ENCODE measurements at regions not wholly inside any gene's neighbourhood (a gene's known extent, or its start where the extent isn't known, plus 50 kb on each side); places are given as distances from the start of the nearest gene placed in this dataset.

DNA sequence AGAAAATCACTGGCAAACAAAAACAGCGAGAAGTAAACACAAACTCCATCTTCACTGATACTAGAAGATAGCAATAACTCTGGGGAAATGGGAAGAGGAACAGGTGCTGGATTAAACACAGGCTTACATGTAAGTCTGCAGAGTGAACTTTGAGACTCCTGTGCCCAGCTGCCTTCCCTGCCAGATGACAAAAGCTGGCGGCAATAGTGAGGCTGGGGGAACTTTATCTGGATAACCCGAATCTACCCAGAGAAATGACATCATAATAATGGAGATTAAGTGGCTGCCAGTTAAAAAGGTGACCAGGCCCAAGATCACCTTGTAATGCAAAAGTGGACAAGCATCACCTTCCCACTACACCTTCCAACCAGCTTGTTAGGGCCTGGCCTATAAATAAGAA is 184.5 kb downstream of the CHRM3 start:
- FAIRE-seq (no peak), DNase-seq (ENCODE audit: low read depth in 1 of 2, low spot score in 2 of 2) (no peak)
- no peak overlapping the region for H2AK5ac ChIP-seq (ENCODE audit: low read depth, low read length)
- H3K4me3 ChIP-seq (ENCODE audit: extremely low read depth in 1 of 4, insufficient read depth in 2 of 4, low read depth in 3 of 4, low read length in 4 of 4), result no peak overlapping the region
- H3K9me3 ChIP-seq (ENCODE audit: insufficient read depth in 2 of 2, low read depth in 1 of 2, low read length in 1 of 2), result no peaks in the 10 kb centered on the region
- ChIA-PET POLR2A (ENCODE audit: partially characterized antibody) (no interaction called here), CTCF (ENCODE audit: partially characterized antibody) (no interaction called here)
- no peak overlapping the region for H3K14ac ChIP-seq (ENCODE audit: insufficient read length)
- no peak overlapping the region for H3K4me2 ChIP-seq (ENCODE audit: insufficient read depth in 1 of 2, low read depth in 2 of 2, low read length in 2 of 2)
- no peaks in the 10 kb centered on the region for H3K23me2 ChIP-seq (ENCODE audit: low read depth, low read length)
- H3K4me1 ChIP-seq (replicated peaks in 1 of 4; ENCODE audit: control insufficient read depth in 3 of 4, insufficient read depth in 4 of 4, low read length in 3 of 4), result no peaks in the 10 kb centered on the region
- no peak overlapping the region for H3K18ac ChIP-seq (ENCODE audit: extremely low read depth, low read length)
- no peak overlapping the region for H3K23ac ChIP-seq (ENCODE audit: insufficient read length)
- H2BK120ac ChIP-seq (replicated peaks; ENCODE audit: low read depth, low read length), result no peak overlapping the region
- no peak overlapping the region for H2BK15ac ChIP-seq (ENCODE audit: low read length)
- no peak overlapping the region for H3K56ac ChIP-seq (replicated peaks; ENCODE audit: insufficient read length, low read depth, low read length)
- H3K27me3 ChIP-seq (replicated peaks in 1 of 4; ENCODE audit: control insufficient read depth in 3 of 4, extremely low read depth in 1 of 4, insufficient read depth in 3 of 4, low read length in 3 of 4), result no peaks in the 10 kb centered on the region
- no peak overlapping the region for H4K5ac ChIP-seq (ENCODE audit: insufficient read length, low read depth, low read length)
- H3K4ac ChIP-seq (replicated peaks; ENCODE audit: insufficient read length, low read depth, low read length), result no peak overlapping the region
- no peak overlapping the region for H2AFZ ChIP-seq (ENCODE audit: low read length)
- no peak overlapping the region for H2BK5ac ChIP-seq (ENCODE audit: low read depth, low read length)
- H3K27ac ChIP-seq (ENCODE audit: low read depth, low read length), result no peak overlapping the region
- no peaks in the 10 kb centered on the region for H3K36me3 ChIP-seq (ENCODE audit: control insufficient read depth in 2 of 4, insufficient read depth in 4 of 4, low read length in 3 of 4)
- no peak overlapping the region for H4K91ac ChIP-seq (replicated peaks; ENCODE audit: insufficient read length, low read length)
- H3K79me1 ChIP-seq (ENCODE audit: low read depth, low read length), result no peaks in the 10 kb centered on the region
- 94% methylated on average over 3 of the region's 3 CpGs; no CpG with 5 or more reads in 1 of the 2 experiments for WGBS, 2 experiments (ENCODE audit: extremely low coverage in 1 of 2, insufficient coverage in 1 of 2, insufficient read length in 1 of 2, insufficient replicate concordance in 2 of 2, low coverage in 1 of 2, low lambda C conversion rate in 2 of 2, missing lambda C conversion rate in 1 of 2)
- no peak overlapping the region for H4K8ac ChIP-seq (ENCODE audit: extremely low read depth, insufficient read depth, low read length)
- no peaks in the 10 kb centered on the region for H3K79me2 ChIP-seq (ENCODE audit: control insufficient read depth in 1 of 2, insufficient read depth in 2 of 2, low read length in 2 of 2)
- H2BK20ac ChIP-seq (ENCODE audit: low read length), result no peak overlapping the region
- no peak overlapping the region for H3K9ac ChIP-seq (replicated peaks in 1 of 4; ENCODE audit: extremely low read depth in 1 of 4, low read depth in 3 of 4, low read length in 3 of 4)
- H2BK12ac ChIP-seq (ENCODE audit: low read depth, low read length), result no peak overlapping the region
- H4K20me1 ChIP-seq (replicated peaks in 1 of 2; ENCODE audit: control insufficient read depth in 1 of 2, insufficient read depth in 2 of 2, low read length in 2 of 2), result no peaks in the 10 kb centered on the region
- TF ChIP-seq RXRA (IDR thresholded peaks at IDR 0.05; ENCODE audit: insufficient read depth, low read depth, low read length) (no peak), TAF1 (IDR thresholded peaks at IDR 0.05; ENCODE audit: low read depth, low read length) (no peak), CBX5 (IDR thresholded peaks at IDR 0.05; ENCODE audit: low read depth, low read length) (no peak), SP1 (IDR thresholded peaks at IDR 0.05; ENCODE audit: low read depth, low read length) (no peak), CEBPB (IDR thresholded peaks at IDR 0.05; ENCODE audit: low read depth, low read length) (no peak), POU5F1 (IDR thresholded peaks at IDR 0.05; ENCODE audit: low read depth, low read length) (no peak), SIN3A (conservative IDR thresholded peaks at IDR 0.05 in 1 of 2, IDR thresholded peaks at IDR 0.05 in 1 of 2; ENCODE audit: low read depth in 1 of 2, low read length in 2 of 2) (no peak), CTCF (IDR thresholded peaks at IDR 0.05; ENCODE audit: control extremely low read depth in 1 of 3, insufficient read depth in 1 of 3, low read depth in 1 of 3, low read length in 3 of 3) (no peak), RBBP5 (IDR thresholded peaks at IDR 0.05; ENCODE audit: borderline replicate concordance, low read depth, low read length) (no peak), HDAC6 (IDR thresholded peaks at IDR 0.05; ENCODE audit: low read depth, low read length) (no peak), TEAD4 (IDR thresholded peaks at IDR 0.05; ENCODE audit: low read depth, low read length) (no peak)
- TF ChIP-seq, protein P1, sequence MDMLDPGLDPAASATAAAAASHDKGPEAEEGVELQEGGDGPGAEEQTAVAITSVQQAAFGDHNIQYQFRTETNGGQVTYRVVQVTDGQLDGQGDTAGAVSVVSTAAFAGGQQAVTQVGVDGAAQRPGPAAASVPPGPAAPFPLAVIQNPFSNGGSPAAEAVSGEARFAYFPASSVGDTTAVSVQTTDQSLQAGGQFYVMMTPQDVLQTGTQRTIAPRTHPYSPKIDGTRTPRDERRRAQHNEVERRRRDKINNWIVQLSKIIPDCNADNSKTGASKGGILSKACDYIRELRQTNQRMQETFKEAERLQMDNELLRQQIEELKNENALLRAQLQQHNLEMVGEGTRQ (IDR thresholded peaks at IDR 0.05; ENCODE audit: low read length), result no peak

Data from H1 (cell line).